Activated gamma-delta T cell treated with Interleukin-2 at 50 U/mL for 16 hours (primary cell): ENCODE measurements at regions not wholly inside any gene's neighbourhood (a gene's known extent, or its start where the extent isn't known, plus 50 kb on each side); places are given as distances from the start of the nearest gene placed in this dataset.

Experiments used
- DNase-seq: peaks from one replicate; pipeline ENCODE4 v3.0.0-alpha.2; 2020

- DNase-seq = no peak
These were observed 141.1 kb upstream of the ZXDA start for GRCh38 chrX:58051346-58051745.

- DNase-seq = no peak
These were observed 133.9 kb upstream of the ZXDA start for GRCh38 chrX:58044130-58044529.

- DNase-seq = peak; percentile 28
These were observed 115.7 kb upstream of the ZXDA start for GRCh38 chrX:58025979-58026378.

- no peak for DNase-seq
These were observed 75.7 kb upstream of the ZXDA start for GRCh38 chrX:57985951-57986350.

DNA sequence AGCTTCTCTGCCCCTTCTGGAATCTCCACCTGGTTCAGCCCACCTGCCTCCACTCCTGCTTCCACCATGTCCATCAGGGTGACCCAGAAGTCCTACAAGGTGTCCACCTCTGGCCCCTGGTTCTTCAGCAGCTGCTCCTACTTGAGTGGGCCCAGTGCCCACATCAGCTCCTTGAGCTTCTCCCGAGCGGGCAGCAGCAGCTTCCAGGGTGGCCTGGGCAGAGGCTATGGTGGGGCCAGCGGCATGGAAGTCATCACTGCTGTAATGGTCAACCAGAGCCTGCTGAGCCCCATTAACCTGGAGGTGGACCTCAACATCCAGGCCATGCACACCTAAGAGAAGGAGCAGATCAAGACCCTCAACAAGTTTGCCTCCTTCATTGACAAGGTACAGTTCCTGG is 74.4 kb upstream of the ZXDA start:
- DNase-seq = no peak

GRCh38 chrX:57977992-57978391 is 67.7 kb upstream of the ZXDA start:
- DNase-seq = no peak

DNA sequence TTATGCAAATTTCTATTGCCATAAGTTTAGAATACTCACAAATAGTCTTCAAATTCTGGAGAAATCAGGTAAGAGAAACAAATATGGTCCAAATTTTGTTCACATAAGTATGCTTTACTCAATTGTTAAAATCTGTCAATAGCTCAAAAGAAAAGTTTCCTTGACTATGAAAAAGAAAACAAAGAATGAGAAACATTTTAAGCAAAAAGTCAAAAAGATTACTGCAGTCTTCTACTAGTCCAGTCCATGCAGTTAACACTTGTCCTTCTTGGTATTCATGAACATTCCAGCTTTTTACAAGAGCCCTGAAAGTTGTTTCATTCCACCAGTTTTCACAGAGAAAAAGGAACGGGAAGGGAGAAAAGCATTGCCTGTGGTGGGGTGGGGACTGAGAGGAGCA is 54.7 kb upstream of the ZXDA start:
- DNase-seq = no peak
